ENCODE measurements at regions not wholly inside any gene's neighbourhood (a gene's known extent, or its start where the extent isn't known, plus 50 kb on each side); places are given as distances from the start of the nearest gene placed in this dataset.

- peak; percentile 90 for TF ChIP-seq ZNF707 (tag by site-specific recombination; IDR thresholded peaks at IDR 0.05)
- TF ChIP-seq ZNF280D (tag by site-specific recombination; IDR thresholded peaks at IDR 0.05): peak; percentile 100
- peak; percentile 89 for TF ChIP-seq SP2 (tag by site-specific recombination; IDR thresholded peaks at IDR 0.05)
- peak; percentile 91; the same call in 1 of the 2 replicates for TF ChIP-seq ZNF658 (tag by site-specific recombination; IDR thresholded peaks at IDR 0.05)
- peak; percentile 42 for TF ChIP-seq SETDB1 (IDR thresholded peaks at IDR 0.05; ENCODE audit: insufficient read length, low read length)
- peak; percentile 91 for TF ChIP-seq ZNF558 (tag by site-specific recombination; IDR thresholded peaks at IDR 0.05)
- peak; percentile 85; the same call in 1 of the 2 replicates for TF ChIP-seq ZNF23 (tag by site-specific recombination; IDR thresholded peaks at IDR 0.05; ENCODE audit: borderline replicate concordance)
- peak; percentile 100 for TF ChIP-seq ZNF391 (tag by site-specific recombination; IDR thresholded peaks at IDR 0.05; ENCODE audit: borderline replicate concordance, low read depth)
- peak; percentile 95 for TF ChIP-seq ZNF10 (tag by site-specific recombination; IDR thresholded peaks at IDR 0.05)
- peak; percentile 90 for TF ChIP-seq ZNF560 (tag by site-specific recombination; IDR thresholded peaks at IDR 0.05; ENCODE audit: borderline replicate concordance)
- TF ChIP-seq ZNF223 (tag by site-specific recombination; IDR thresholded peaks at IDR 0.05): peak; percentile 89
- TF ChIP-seq RBAK (tag by site-specific recombination; IDR thresholded peaks at IDR 0.05): peak; percentile 90
- TF ChIP-seq ZFHX2 (tag by site-specific recombination; conservative IDR thresholded peaks at IDR 0.05): peak; percentile 99
- peak; percentile 93; the same call in 1 of the 2 replicates for TF ChIP-seq ZNF776 (tag by site-specific recombination; IDR thresholded peaks at IDR 0.05; ENCODE audit: borderline replicate concordance)
- TF ChIP-seq MZF1 (tag by site-specific recombination; IDR thresholded peaks at IDR 0.05; ENCODE audit: borderline replicate concordance): peak; percentile 88
- TF ChIP-seq ZNF132 (tag by site-specific recombination; IDR thresholded peaks at IDR 0.05; ENCODE audit: borderline replicate concordance): no peak
- peak; percentile 100 for TF ChIP-seq ZNF501 (tag by site-specific recombination; IDR thresholded peaks at IDR 0.05)
- TF ChIP-seq ZSCAN30 (tag by site-specific recombination; IDR thresholded peaks at IDR 0.05): peak; percentile 100
- no peak for TF ChIP-seq HOXA7 (CRISPR knock-in tag; IDR thresholded peaks at IDR 0.05; ENCODE audit: borderline replicate concordance)
- peak; percentile 100 for TF ChIP-seq KLF16 (tag by site-specific recombination; IDR thresholded peaks at IDR 0.05)
- TF ChIP-seq SP7 (tag by site-specific recombination; IDR thresholded peaks at IDR 0.05): peak; percentile 99
- 0 out of 2 replicates have a peak, but pooled peaks have one; percentile 13 for TF ChIP-seq ZNF426 (tag by site-specific recombination; IDR thresholded peaks at IDR 0.05)
- TF ChIP-seq ZNF19 (tag by site-specific recombination; IDR thresholded peaks at IDR 0.05; ENCODE audit: low read depth): peak; percentile 64; the same call in 1 of the 2 replicates
- TF ChIP-seq ELK4 (IDR thresholded peaks at IDR 0.05; ENCODE audit: borderline replicate concordance, low read depth, low read length): no peak
- peak; percentile 82 for TF ChIP-seq PRDM6 (tag by site-specific recombination; IDR thresholded peaks at IDR 0.05)
- peak; percentile 87 for TF ChIP-seq ZNF544 (tag by site-specific recombination; IDR thresholded peaks at IDR 0.05)
- TF ChIP-seq KLF8 (tag by site-specific recombination; IDR thresholded peaks at IDR 0.05): peak; percentile 100
- peak; percentile 94 for TF ChIP-seq GFI1B (tag by site-specific recombination; IDR thresholded peaks at IDR 0.05)
- TF ChIP-seq ZNF623 (tag by site-specific recombination; IDR thresholded peaks at IDR 0.05): peak; percentile 66; the same call in 1 of the 2 replicates
- TF ChIP-seq ZBTB8A (tag by site-specific recombination; IDR thresholded peaks at IDR 0.05): peak; percentile 90
- peak; percentile 95 for TF ChIP-seq PRDM10 (tag by site-specific recombination; IDR thresholded peaks at IDR 0.05)
These were observed 91.4 kb upstream of the XIST start (continued) for GRCh38 chrX:73943693-73944562.

Measured in HEK293 (cell line).